ENCODE measurements at regions not wholly inside any gene's neighbourhood (a gene's known extent, or its start where the extent isn't known, plus 50 kb on each side); places are given as distances from the start of the nearest gene placed in this dataset.

DNA sequence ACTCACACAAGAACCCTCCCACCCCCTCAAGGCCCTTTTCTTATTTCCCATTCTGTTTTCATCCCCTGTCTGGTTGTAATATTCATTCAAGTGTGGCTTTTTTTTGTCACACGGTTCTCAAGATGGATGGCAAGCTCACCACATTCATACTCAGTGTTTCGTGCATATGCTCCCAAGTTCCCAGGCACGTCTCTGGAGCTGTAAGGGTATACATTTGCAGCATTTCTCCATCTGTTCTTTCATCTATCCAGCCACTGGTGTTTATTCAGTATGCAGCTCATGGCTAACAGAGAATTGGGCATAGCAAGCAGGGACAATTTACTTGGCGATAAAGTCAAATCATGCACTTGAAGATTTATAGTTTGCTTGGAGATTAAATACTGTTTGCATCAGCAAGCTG is 212.1 kb downstream of the GRIN2B start:
- DNase-seq (ENCODE audit: extremely low spot score, unreplicated experiment): no peak
- H3K36me3 Mint-ChIP-seq (ENCODE audit: unreplicated experiment): no peaks in the 10 kb centered on the region
- no peaks in the 10 kb centered on the region for H3K27me3 Mint-ChIP-seq (ENCODE audit: unreplicated experiment)
- no peak overlapping the region for H3K4me3 Mint-ChIP-seq (ENCODE audit: unreplicated experiment)
- H3K4me1 Mint-ChIP-seq (ENCODE audit: unreplicated experiment): no peaks in the 10 kb centered on the region
- H3K9me3 Mint-ChIP-seq (ENCODE audit: unreplicated experiment): no peaks in the 10 kb centered on the region
- TF ChIP-seq, protein P1, sequence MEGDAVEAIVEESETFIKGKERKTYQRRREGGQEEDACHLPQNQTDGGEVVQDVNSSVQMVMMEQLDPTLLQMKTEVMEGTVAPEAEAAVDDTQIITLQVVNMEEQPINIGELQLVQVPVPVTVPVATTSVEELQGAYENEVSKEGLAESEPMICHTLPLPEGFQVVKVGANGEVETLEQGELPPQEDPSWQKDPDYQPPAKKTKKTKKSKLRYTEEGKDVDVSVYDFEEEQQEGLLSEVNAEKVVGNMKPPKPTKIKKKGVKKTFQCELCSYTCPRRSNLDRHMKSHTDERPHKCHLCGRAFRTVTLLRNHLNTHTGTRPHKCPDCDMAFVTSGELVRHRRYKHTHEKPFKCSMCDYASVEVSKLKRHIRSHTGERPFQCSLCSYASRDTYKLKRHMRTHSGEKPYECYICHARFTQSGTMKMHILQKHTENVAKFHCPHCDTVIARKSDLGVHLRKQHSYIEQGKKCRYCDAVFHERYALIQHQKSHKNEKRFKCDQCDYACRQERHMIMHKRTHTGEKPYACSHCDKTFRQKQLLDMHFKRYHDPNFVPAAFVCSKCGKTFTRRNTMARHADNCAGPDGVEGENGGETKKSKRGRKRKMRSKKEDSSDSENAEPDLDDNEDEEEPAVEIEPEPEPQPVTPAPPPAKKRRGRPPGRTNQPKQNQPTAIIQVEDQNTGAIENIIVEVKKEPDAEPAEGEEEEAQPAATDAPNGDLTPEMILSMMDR (IDR thresholded peaks at IDR 0.05): no peak
- H3K27ac Mint-ChIP-seq (ENCODE audit: unreplicated experiment): no peak overlapping the region

DNA sequence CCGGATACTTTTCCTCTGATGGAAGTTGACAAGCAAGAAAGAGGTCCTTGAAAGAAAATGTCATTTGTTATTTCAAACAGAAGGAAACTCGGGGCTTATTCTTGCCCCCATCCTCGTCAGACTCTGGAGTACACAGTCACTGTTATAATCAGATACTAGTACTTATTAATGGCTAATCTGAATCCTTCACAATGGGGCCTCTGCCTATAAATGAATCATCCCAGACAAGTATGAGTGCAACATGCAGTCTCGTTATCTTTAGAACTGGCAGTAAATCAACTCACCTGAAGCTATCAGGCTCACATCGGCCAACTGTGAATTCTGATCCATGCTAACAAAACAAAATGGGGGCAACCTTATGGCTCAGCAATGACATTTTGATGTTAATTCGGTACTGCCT is 216.7 kb downstream of the GRIN2B start:
- Mint-ChIP-seq H3K9me3 (ENCODE audit: unreplicated experiment) (no peaks in the 10 kb centered on the region), H3K36me3 (ENCODE audit: unreplicated experiment) (no peaks in the 10 kb centered on the region), H3K27me3 (ENCODE audit: unreplicated experiment) (no peaks in the 10 kb centered on the region), H3K27ac (ENCODE audit: unreplicated experiment) (no peak overlapping the region), H3K4me3 (ENCODE audit: unreplicated experiment) (no peak overlapping the region), H3K4me1 (ENCODE audit: unreplicated experiment) (no peaks in the 10 kb centered on the region)
- TF ChIP-seq, protein P1 (IDR thresholded peaks at IDR 0.05): no peak
- no peak for DNase-seq (ENCODE audit: extremely low spot score, unreplicated experiment)

DNA sequence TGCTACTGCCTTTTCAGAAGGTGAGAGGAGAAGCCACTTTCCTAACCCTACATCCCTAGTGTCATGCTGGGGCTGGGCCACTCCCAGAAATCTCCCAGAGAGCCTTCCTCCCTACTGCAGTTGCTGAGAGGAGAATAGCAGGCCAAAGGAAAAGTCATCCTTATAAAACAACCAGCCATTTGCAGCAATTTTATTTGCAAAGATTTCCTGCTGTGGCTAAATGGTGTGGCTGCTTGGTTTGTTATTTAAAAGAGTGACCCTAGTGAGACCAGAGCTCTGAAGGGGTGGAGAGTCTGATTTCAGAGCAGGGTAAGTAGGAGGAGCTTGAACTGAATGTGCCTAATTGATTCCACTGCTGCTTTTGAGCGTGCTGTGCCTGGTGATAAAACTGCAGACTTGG is 232.0 kb downstream of the GRIN2B start:
- Mint-ChIP-seq H3K9me3 (ENCODE audit: unreplicated experiment) (no peaks in the 10 kb centered on the region), H3K27ac (ENCODE audit: unreplicated experiment) (no peak overlapping the region), H3K36me3 (ENCODE audit: unreplicated experiment) (no peaks in the 10 kb centered on the region), H3K4me3 (ENCODE audit: unreplicated experiment) (no peak overlapping the region), H3K27me3 (ENCODE audit: unreplicated experiment) (peaks cover under 1% of the 10 kb centered on the region), H3K4me1 (ENCODE audit: unreplicated experiment) (no peaks in the 10 kb centered on the region)
- no peak for DNase-seq (ENCODE audit: extremely low spot score, unreplicated experiment)
- TF ChIP-seq, protein P1 (IDR thresholded peaks at IDR 0.05): no peak

DNA sequence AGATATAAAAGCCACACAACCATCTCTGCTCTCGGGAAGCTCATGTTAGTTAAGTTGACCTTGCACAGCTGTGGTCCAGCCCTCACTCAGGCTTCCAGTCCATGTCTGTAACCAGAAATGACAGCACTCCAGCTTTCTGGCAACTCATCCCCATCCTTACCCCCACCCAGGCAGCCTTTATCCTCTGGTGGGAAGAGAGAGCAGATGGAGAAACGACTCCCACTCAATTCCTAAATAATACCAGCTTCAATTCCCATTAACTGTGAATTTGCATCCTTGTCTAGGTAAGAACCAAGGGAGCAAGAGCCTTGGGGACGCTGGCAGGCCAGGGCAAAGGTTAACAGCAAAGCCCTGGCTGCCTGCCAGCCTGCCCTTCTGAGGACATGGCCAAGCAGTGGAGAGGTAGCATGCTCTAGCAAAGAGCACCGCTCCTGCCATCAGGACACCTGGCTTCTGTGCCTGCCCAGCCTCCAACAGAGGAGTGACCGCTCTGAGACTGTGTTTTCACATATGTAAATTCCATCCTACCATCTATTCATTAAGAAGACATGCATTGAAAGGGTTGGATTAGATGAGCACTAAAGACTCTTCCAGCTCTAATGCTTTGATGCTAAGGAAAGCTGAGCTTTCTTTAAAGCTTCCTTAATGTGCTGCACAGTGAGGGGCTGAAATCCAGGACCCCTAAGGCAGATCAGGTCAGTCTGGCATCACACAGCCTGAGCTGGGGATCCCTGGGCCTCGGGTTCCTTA is 236.1 kb downstream of the GRIN2B start:
- no peak overlapping the region for H3K4me3 Mint-ChIP-seq (ENCODE audit: unreplicated experiment)
- no peaks in the 10 kb centered on the region for H3K36me3 Mint-ChIP-seq (ENCODE audit: unreplicated experiment)
- peaks cover 2% of the 10 kb centered on the region for H3K27me3 Mint-ChIP-seq (ENCODE audit: unreplicated experiment)
- H3K27ac Mint-ChIP-seq (ENCODE audit: unreplicated experiment): no peak overlapping the region
- no peaks in the 10 kb centered on the region for H3K4me1 Mint-ChIP-seq (ENCODE audit: unreplicated experiment)
- no peaks in the 10 kb centered on the region for H3K9me3 Mint-ChIP-seq (ENCODE audit: unreplicated experiment)
- DNase-seq (ENCODE audit: extremely low spot score, unreplicated experiment): no peak
- TF ChIP-seq, protein P1 (IDR thresholded peaks at IDR 0.05): no peak

DNA sequence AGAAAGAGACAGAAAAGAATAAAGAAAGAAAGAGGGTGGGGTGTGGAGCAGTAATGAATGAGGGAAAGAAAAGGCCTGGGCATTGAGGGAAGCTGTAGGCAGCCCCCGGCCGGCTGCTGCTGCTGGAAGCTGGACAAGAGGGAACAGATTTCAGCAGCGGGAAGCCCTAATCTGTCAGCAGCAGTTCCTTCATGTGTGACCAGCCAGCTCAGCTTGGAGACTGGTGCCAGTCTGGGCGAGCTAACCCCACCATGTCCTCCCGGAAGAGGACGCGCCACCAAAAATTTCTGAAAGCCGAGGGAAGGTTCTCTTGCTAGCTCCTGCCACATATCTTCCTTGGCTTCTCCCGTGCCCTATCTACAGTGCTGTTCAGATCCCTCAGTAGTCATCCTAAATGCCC is 236.8 kb downstream of the GRIN2B start:
- TF ChIP-seq, protein P1 (IDR thresholded peaks at IDR 0.05): no peak
- no peak for DNase-seq (ENCODE audit: extremely low spot score, unreplicated experiment)
- Mint-ChIP-seq H3K36me3 (ENCODE audit: unreplicated experiment) (no peaks in the 10 kb centered on the region), H3K27me3 (ENCODE audit: unreplicated experiment) (peaks cover 2% of the 10 kb centered on the region), H3K4me1 (ENCODE audit: unreplicated experiment) (no peaks in the 10 kb centered on the region), H3K9me3 (ENCODE audit: unreplicated experiment) (no peaks in the 10 kb centered on the region), H3K4me3 (ENCODE audit: unreplicated experiment) (no peak overlapping the region), H3K27ac (ENCODE audit: unreplicated experiment) (no peak overlapping the region)

Measured in osteocyte (in vitro differentiated cells).